ENCODE measurements at regions not wholly inside any gene's neighbourhood (a gene's known extent, or its start where the extent isn't known, plus 50 kb on each side); places are given as distances from the start of the nearest gene placed in this dataset.

DNA sequence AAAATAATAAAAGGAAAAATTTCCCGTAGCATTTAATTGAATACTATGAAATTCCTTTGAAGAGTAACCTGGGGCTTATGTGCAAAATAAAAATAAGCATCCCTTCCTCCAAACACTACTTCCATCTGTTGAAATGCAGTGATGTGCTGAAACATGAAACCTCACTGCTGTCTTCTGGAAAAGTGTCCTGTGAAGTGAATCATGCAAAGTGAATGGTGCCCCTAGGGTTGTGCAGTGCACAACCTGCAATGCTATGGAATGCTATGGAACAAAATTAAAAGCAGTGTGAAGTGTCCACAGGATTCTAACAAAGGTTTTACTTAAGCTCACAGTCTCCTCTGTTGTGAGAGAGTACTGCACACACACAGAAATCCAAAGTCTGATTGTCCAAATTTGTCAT is 480.9 kb downstream of the ETV1 start:
- Histone ChIP-seq H3K27me3 (replicated peaks; ENCODE audit: insufficient read depth, low read length) (no peaks in the 10 kb centered on the region), H2AFZ (ENCODE audit: low read length) (no peak overlapping the region), H3K79me2 (ENCODE audit: low read length) (no peaks in the 10 kb centered on the region), H3K4me3 (ENCODE audit: low read length) (no peak overlapping the region), H3K9me2 (replicated peaks; ENCODE audit: insufficient read depth, low read length) (no peaks in the 10 kb centered on the region), H4K20me1 (ENCODE audit: insufficient read depth, low read length) (no peaks in the 10 kb centered on the region), H3K36me3 (replicated peaks; ENCODE audit: insufficient read depth, low read length) (no peaks in the 10 kb centered on the region), H3K9ac (ENCODE audit: low read length) (no peak overlapping the region), H3F3A (ENCODE audit: insufficient read depth, low read length) (no peaks in the 10 kb centered on the region), H3K4me1 (ENCODE audit: low read length) (no peaks in the 10 kb centered on the region), H3K9me3 (replicated peaks; ENCODE audit: insufficient read depth, low read length) (no peaks in the 10 kb centered on the region), H3K27ac (ENCODE audit: low read length) (no peak overlapping the region), H3K4me2 (ENCODE audit: low read depth, low read length) (no peak overlapping the region)
- DNase-seq = no peak
- TF ChIP-seq, protein P1, sequence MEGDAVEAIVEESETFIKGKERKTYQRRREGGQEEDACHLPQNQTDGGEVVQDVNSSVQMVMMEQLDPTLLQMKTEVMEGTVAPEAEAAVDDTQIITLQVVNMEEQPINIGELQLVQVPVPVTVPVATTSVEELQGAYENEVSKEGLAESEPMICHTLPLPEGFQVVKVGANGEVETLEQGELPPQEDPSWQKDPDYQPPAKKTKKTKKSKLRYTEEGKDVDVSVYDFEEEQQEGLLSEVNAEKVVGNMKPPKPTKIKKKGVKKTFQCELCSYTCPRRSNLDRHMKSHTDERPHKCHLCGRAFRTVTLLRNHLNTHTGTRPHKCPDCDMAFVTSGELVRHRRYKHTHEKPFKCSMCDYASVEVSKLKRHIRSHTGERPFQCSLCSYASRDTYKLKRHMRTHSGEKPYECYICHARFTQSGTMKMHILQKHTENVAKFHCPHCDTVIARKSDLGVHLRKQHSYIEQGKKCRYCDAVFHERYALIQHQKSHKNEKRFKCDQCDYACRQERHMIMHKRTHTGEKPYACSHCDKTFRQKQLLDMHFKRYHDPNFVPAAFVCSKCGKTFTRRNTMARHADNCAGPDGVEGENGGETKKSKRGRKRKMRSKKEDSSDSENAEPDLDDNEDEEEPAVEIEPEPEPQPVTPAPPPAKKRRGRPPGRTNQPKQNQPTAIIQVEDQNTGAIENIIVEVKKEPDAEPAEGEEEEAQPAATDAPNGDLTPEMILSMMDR (IDR thresholded peaks at IDR 0.05; ENCODE audit: low read length) = no peak
- no peak for TF ChIP-seq EZH2phosphoT487 (IDR thresholded peaks at IDR 0.05; ENCODE audit: low read length)

DNA sequence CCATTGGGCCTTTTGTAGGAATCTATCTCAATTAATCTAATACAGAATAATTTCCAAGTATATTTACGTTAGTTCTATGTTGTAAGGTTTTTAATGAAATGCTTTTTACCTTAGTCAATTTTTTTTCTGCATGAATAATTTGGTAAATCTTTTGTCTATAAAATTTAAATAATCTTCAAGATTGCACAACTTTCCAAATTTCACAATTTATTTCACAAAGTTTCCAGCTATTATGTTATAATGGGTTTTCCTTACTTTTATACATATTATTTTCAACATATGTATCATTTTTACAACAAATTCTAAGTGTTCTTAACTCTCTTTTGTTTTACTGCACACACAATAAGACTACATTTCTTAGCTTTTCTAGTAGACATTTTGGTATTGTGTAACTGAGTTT is 470.7 kb downstream of the ETV1 start:
- no peaks in the 10 kb centered on the region for H3K4me1 ChIP-seq (ENCODE audit: low read length)
- TF ChIP-seq EZH2phosphoT487 (IDR thresholded peaks at IDR 0.05; ENCODE audit: low read length) (no peak), EZH2 (optimal IDR thresholded peaks at IDR 0.05; ENCODE audit: low read depth, low read length) (no peak)
- TF ChIP-seq, protein P1 (IDR thresholded peaks at IDR 0.05; ENCODE audit: low read length) = no peak
- no peak for DNase-seq
- H3K4me3 ChIP-seq (ENCODE audit: low read length) = no peak overlapping the region
- no peaks in the 10 kb centered on the region for H3K79me2 ChIP-seq (ENCODE audit: low read length)
- H3K9me3 ChIP-seq (replicated peaks; ENCODE audit: insufficient read depth, low read length) = no peaks in the 10 kb centered on the region
- no peak overlapping the region for H3K4me2 ChIP-seq (ENCODE audit: low read depth, low read length)
- H4K20me1 ChIP-seq (ENCODE audit: insufficient read depth, low read length) = no peaks in the 10 kb centered on the region
- H3K9me2 ChIP-seq (replicated peaks; ENCODE audit: insufficient read depth, low read length) = no peaks in the 10 kb centered on the region
- H3K27ac ChIP-seq (ENCODE audit: low read length) = no peak overlapping the region
- no peak overlapping the region for H2AFZ ChIP-seq (ENCODE audit: low read length)
- H3K36me3 ChIP-seq (replicated peaks; ENCODE audit: insufficient read depth, low read length) = no peaks in the 10 kb centered on the region
- no peaks in the 10 kb centered on the region for H3F3A ChIP-seq (ENCODE audit: insufficient read depth, low read length)
- H3K27me3 ChIP-seq (replicated peaks; ENCODE audit: insufficient read depth, low read length) = no peaks in the 10 kb centered on the region
- no peak overlapping the region for H3K9ac ChIP-seq (ENCODE audit: low read length)

DNA sequence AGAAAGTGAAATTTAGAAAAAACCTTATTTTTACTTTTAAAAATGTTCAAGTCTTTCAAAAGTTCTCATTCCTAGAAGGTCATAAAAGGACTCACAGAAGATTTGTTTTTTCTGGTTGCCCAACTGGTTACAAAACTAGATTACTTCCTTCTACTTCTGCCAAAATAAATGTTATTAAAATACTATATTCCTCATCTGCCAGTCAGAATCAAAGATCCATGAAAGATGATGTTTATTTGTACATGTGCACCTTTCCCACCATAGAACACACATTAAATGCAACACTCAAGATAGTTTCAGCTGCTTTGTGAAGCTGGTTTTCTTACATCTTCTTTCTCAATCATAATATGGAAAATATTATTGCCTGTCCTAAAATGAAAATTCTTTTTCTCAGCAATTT is 465.4 kb downstream of the ETV1 start:
- no peaks in the 10 kb centered on the region for H3K36me3 ChIP-seq (replicated peaks; ENCODE audit: insufficient read depth, low read length)
- no peak overlapping the region for H3K4me3 ChIP-seq (ENCODE audit: low read length)
- no peaks in the 10 kb centered on the region for H3K4me1 ChIP-seq (ENCODE audit: low read length)
- no peak overlapping the region for H3K9ac ChIP-seq (ENCODE audit: low read length)
- H3K9me3 ChIP-seq (replicated peaks; ENCODE audit: insufficient read depth, low read length) = no peaks in the 10 kb centered on the region
- H3K79me2 ChIP-seq (ENCODE audit: low read length) = no peaks in the 10 kb centered on the region
- no peaks in the 10 kb centered on the region for H3K9me2 ChIP-seq (replicated peaks; ENCODE audit: insufficient read depth, low read length)
- H3K27me3 ChIP-seq (replicated peaks; ENCODE audit: insufficient read depth, low read length) = no peaks in the 10 kb centered on the region
- TF ChIP-seq EZH2 (optimal IDR thresholded peaks at IDR 0.05; ENCODE audit: low read depth, low read length) (no peak), EZH2phosphoT487 (IDR thresholded peaks at IDR 0.05; ENCODE audit: low read length) (no peak)
- TF ChIP-seq, protein P1 (IDR thresholded peaks at IDR 0.05; ENCODE audit: low read length) = no peak
- no peak overlapping the region for H3K4me2 ChIP-seq (ENCODE audit: low read depth, low read length)
- no peak for DNase-seq
- H3F3A ChIP-seq (ENCODE audit: insufficient read depth, low read length) = no peaks in the 10 kb centered on the region
- no peak overlapping the region for H2AFZ ChIP-seq (ENCODE audit: low read length)
- no peaks in the 10 kb centered on the region for H4K20me1 ChIP-seq (ENCODE audit: insufficient read depth, low read length)
- no peak overlapping the region for H3K27ac ChIP-seq (ENCODE audit: low read length)
